NCI-H2107 treated with DMSO at 0.1 percent for 48 hours (cell line): ENCODE measurements at regions not wholly inside any gene's neighbourhood (a gene's known extent, or its start where the extent isn't known, plus 50 kb on each side); places are given as distances from the start of the nearest gene placed in this dataset.

Source experiments
- DNase-seq: peaks from one replicate; lab custom pipeline; 2025; ENCODE audit not compliant: unreplicated experiment; lab: John Stamatoyannopoulos, UW

- no peak for DNase-seq
These were observed 619.5 kb downstream of the IRX1 start for GRCh38 chr5:4215143-4215542.

DNA sequence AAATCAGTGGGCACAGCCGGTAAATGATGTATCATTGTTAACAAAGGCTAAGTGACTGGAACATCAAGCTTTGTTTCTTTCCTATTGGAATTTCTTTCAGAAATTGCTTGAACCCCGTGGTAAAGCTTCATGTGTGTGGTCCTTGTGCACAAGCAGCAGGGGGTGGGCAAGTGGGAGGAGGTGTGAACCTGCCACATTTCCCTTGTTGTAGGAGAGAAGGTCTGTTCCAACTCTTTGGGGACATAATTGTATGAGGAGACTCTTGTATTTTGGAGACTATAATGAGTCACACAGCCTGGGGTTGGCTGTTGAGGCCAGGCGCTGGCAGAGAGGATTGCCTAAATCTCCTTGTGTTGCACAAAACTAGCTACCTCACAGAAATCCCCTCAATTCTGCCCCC, 620.5 kb downstream of the IRX1 start:
- DNase-seq = no peak

DNA sequence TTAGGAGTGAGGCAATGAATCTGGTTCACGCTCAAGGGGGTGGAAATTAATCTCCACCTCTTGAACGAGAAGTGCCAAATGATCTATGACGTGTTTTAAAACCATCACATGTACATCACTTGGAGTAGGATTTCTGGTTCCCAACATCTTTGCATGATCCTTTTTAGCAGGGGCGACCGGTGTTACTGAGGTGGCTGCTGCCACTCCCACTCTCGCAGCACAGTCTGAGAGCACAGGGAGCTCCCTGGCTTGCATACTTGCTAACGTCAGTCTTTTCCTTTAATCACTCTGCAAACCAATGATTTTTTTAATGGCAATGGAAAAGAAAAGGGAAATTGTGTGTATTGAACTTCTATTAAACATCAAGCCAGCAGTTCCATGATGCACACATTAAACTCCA, 624.4 kb downstream of the IRX1 start:
- no peak for DNase-seq

- DNase-seq = no peak
These were observed 625.4 kb downstream of the IRX1 start for GRCh38 chr5:4221048-4221447.

DNA sequence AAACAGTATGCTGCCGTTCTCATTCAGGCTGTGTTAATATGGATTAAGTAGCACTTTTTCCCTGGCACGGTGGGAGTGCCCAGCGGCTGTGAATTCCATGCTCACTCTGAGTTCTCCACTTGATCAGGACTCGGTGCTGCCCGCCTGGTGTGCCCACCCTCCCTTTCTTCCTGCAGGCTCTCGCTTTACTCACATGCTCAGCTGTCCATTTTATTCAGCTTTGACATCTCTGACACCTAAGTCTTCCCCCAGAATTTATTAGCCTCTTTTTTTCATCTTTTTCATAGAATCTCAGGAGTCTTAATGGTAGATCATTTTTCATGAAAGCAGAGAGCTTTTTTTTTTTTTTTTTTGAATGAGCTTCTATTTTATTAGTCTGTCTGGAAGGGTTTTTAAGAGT, 626.5 kb downstream of the IRX1 start:
- no peak for DNase-seq

DNA sequence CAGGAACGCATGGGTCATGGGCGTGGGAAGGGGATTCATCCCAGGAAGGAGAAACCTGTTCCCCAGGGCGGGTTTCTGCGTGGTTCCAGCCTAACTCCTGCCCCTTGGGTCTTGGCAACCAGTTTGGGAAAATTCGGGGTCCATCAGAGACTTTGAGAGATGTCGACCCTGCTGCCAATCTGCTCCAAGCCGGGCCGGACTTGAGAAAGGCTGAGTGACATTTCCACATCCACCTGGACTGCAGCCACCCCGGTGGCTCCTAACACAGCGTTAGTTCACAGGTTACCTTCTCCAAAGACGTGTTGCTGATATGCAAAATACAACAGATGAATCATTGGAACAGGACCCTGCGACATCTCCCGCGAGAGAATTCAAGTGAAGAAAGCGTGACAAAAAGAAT, 627.2 kb downstream of the IRX1 start:
- DNase-seq = no peak

DNA sequence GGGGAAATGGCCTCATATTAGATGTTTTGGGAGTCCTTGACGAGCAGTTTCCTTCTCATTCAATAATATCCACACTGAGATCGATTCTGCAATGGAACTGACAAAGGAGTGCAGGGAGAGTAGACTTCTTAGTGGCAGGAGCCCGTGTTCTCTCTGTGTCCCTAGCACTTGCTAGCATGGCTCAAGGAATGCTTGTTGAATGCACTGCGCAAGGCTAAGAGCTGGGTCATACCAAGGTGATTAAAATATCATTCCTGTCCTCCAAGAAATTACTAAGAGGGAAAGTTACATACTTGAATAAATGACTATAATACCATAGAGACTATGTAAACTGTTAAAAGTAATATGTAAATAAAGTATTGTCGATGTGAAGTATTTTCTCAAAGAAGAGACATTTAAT, 630.1 kb downstream of the IRX1 start:
- DNase-seq = no peak

DNA sequence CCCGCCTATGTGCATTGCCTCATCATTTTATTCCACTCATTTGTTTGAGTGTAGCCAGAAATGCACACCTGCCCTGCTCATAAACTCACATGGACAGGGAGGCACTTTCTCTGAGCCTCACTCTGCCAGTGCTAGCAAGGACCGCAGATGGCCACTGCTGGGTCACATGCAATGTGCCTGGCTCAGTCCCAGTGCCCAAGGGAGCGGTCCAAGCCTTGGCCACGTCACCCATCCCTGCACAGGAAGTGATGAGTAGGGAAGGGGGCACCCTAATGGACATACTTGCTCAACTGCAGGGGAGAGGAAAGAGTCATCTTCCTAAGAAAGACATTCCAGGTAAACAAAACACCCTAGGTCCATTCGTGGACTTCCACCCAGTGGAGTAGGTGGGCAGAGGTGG, 630.9 kb downstream of the IRX1 start:
- no peak for DNase-seq

DNA sequence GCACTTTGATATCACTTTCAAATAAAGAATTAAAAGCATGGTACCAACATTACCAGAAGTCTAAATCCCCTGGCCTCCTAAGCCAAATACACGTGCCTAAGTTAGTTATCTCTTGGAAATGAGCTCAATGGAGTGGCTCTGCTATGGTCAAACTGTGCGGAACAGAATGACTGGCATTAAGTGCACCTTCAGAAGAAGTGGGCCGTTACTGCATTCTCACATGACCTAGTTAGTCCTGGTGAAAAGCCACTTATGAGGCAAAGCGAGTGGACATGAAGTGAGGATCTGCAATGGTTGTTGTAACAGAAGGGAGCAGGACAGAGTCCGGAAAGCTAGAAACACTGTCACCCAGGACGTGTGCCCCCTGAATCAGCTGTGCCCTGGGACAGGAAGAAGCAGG, 633.1 kb downstream of the IRX1 start:
- DNase-seq = no peak

- DNase-seq = no peak
These were observed 634.0 kb downstream of the IRX1 start for GRCh38 chr5:4229414-4230292.

- no peak for DNase-seq
These were observed 634.8 kb downstream of the IRX1 start for GRCh38 chr5:4230471-4230785.

DNA sequence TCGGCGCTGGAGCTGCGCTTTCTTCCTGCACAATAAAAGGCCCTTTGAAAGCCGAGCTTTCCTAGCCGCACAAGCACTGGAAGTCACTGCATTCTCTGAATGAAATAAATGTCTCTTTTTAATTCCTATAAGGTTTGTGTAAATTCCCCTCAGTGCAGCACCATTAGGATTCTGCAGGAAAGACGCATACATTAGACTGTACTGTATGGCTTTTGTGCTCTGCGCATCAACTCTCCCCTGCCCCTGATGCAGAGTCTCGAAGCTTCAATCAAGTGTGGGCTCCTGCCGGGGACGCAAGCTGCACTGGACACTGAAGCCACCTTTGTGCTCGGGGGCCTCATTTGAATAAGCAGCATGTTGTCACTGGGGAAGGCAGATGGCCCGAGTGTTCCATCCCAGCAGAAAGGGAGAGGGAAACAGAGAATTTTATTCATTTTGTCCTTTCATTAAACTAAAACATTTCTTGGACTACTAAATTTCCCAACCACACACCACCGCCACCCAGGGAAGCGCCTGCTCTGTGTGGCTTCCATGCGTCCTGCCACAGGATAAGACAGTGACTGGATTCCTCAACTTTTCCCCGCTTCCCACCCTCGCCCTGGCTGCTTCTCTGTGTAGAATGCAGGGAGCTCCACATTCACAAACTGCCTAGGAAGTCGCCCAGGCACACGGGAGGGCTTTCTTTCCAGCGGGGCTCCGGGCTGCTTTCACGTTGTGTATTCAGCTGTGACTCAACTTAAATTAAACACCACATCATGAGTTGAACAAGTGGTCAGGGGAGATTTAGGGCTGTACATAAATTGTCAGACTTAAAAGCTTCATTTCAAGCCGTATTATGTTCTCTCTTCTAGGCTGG, 635.4 kb downstream of the IRX1 start:
- no peak for DNase-seq

- DNase-seq = no peak
These were observed 636.5 kb downstream of the IRX1 start for GRCh38 chr5:4232084-4232483.

GRCh38 chr5:4233671-4234070, 638.0 kb downstream of the IRX1 start:
- DNase-seq = no peak

DNA sequence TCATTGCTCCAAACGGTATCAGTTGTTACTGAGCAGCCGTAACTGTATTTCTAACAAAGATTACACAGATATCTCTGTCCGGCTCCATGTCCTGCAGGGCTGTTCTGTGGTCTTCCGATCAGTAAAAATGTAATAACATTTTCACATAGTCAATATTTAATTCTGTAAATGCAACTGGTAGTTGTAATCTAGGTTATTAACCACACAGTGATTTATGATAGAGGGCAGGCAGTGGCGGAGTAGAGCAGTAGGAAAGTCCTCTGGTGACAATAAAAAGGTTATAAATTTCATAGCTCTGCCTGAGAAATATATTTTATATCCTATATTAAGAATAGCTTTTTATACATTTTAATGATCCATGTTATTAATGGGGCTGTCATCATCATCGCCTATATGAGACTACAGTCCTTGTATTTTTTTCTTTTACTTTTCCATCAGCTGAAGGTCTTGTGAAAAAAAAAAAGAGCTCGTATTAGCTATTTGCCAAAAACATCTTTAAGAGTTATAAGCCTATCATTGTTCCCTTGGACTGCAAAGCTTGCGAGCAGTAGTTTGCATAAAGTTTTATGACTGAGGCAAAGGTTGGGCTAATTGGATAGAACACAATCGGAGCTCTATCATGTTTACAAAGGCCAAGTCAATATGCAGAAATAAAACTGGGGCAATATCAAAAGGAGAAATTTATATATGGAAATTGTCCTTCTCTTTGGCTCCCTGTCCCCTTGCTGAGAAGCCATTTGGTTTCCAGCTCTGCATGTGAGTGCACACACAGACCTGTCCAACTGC, 648.0 kb downstream of the IRX1 start:
- DNase-seq = no peak

GRCh38 chr5:4244306-4244705, 648.7 kb downstream of the IRX1 start:
- DNase-seq = no peak

DNA sequence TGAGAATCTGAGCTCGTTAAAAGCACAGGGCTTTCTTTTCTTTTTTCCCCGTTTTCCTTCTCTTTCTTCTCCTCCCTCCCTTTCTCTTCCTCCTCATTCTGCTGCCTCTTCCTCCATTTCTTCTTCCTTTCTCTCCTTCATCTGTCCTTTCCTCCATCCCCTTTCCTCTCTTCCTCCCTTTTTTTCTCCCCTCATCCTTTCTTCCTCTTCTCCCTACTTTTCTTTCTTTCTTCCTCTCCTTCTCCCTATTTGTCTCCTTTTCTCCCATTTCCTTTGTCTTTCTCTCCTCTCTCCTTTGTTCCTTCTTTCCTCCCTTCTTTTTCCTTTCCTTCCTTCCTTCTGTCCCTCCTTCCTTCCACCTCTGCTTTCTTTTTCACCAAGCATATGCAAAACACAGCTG, 649.4 kb downstream of the IRX1 start:
- no peak for DNase-seq

DNA sequence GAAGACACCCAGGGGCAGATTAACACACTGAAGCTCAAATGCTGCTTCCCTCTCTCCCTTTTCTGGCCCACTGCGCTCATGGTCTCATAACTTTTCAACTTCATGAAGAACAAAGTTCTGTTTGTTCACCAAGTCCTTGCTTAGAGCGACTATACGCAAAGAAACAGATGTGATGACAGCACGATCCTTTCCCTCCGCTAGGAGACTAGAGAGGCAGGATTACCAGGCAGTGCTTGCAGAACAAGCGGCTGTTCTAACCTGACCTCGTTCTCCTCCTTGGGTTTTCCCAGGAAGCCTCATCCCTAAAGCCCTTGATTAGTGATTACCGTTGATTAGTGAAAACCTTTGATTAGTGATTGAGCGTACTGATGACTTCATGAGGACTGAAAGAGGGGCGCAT, 649.9 kb downstream of the IRX1 start:
- no peak for DNase-seq

GRCh38 chr5:4246447-4246846, 650.8 kb downstream of the IRX1 start:
- DNase-seq = no peak

- no peak for DNase-seq
These were observed 654.6 kb downstream of the IRX1 start for GRCh38 chr5:4250254-4250653.

DNA sequence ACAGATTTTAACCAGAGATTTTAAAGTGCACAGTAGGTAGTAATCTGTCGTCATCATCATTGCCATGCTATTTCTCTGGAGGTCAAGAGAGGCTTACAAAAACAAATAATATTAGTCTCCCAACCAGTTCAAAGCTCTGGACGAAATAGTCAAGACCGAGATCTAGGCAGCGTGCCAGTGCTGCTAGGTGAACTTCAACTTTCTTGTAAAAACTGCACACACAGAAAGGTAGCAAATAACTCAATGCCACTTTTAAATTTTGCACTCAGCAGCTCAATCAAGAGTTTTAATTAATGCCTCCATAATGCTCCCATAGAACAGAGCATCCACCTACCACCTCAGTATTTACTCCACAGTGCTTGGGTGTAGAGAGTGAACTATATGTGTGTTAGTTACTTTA, 656.8 kb downstream of the IRX1 start:
- DNase-seq = no peak

DNA sequence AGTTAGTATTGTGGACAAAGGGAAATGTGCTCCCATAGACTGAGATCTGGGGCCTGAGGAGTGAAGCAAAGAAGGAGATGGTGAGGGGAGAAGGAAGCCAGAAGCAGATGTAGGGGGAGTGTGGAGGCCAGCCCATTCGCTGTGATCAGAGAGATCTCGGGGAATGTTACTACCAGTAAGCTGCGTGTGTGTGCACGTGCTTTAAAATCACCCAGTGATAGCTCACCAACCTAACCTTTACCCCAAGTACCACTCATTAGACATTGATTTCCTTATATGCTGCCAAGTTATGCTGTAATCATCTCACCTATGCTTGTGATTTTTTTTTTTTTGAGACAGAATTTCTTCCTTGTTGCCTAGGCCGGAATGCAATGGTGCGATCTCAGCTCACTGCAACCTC, 659.1 kb downstream of the IRX1 start:
- no peak for DNase-seq
